ENCODE measurements at regions not wholly inside any gene's neighbourhood (a gene's known extent, or its start where the extent isn't known, plus 50 kb on each side); places are given as distances from the start of the nearest gene placed in this dataset.

DNA sequence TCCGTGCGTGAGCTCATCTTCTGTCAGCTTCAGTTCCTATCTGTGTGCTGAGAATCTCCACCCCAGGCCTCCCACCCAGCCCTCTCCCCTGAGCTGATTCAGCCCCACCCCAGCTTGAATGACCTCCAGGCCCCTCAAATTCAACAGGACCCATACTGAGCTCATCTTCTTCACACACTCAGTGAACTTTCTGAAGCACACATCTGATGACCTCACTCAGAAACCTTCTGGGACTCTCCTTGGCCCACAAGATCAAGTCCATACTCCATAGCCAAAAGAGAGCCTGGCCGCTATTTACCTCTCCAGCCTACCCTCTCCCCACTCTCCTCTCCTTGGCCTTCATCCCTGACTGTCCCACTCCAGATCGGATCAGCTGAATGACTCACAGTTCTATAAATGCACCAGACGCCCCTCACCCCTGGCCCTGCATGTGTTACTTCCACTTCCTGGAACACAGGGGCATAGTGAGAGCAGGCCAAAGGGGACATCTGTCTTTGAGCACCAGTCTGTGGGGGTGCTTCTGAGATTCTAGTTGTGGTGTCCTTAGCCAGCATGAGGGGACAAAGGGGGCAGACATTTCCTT is 62.5 kb downstream of the PJA1 start:
- H3K27me3 Mint-ChIP-seq: no peaks in the 10 kb centered on the region
- H3K4me1 Mint-ChIP-seq: no peaks in the 10 kb centered on the region
- H3K9me3 ChIP-seq (ENCODE audit: control insufficient read depth in 1 of 2, low read length in 2 of 2): no peaks in the 10 kb centered on the region
- no peaks in the 10 kb centered on the region for H3K36me3 ChIP-seq (ENCODE audit: insufficient read depth, low read length)
- no peak overlapping the region for H3K27ac ChIP-seq (ENCODE audit: low read depth, low read length)
- no peak overlapping the region for H3K4me3 ChIP-seq (ENCODE audit: low read length in 2 of 2)
- H3K36me3 Mint-ChIP-seq: no peaks in the 10 kb centered on the region
- H3K4me1 ChIP-seq (ENCODE audit: insufficient read depth, low read length): no peaks in the 10 kb centered on the region
- intact Hi-C loops (cut with micrococcal nuclease): no loop called here
- no peaks in the 10 kb centered on the region for H3K27me3 ChIP-seq (ENCODE audit: insufficient read depth, low read length)
- no peak overlapping the region for H3K4me3 Mint-ChIP-seq
- POLR2A ChIA-PET (ENCODE audit: partially characterized antibody): no interaction called here
- H3K27ac Mint-ChIP-seq: peak overlapping the region in 1 of 7 donors; percentile 2
- no peak for DNase-seq
- H3K9me3 Mint-ChIP-seq: no peaks in the 10 kb centered on the region
- CTCF ChIA-PET (ENCODE audit: partially characterized antibody): no interaction called here

DNA sequence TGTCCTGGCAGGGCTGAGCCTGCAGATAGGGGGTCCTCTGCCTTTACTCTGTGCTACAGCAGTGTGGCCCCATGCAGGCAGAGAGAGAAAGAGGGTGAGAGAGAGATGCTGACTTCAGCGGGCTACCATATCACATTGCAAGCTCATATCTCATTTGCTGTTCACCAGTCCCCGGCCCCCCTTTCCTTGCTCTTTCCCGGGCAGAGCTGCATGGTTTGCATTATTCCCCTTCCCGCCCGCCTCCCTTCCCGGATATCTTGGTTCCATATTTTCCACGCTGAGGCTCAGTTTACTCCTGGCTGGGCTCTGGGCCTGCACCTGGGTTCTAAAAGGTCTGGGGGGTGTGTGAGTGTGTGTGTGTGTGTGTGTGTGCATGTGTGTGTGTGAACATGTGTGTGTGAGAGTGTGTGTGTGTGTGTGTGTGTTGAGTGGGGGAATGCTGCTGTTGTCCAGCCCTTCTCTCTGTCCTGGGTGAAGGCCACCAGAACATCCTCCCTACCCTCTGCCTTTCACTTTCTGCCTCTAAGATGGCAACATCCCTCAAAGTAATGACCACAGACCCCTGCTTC is 63.5 kb downstream of the PJA1 start:
- Histone ChIP-seq H3K4me1 (ENCODE audit: insufficient read depth, low read length) (no peaks in the 10 kb centered on the region), H3K27me3 (ENCODE audit: insufficient read depth, low read length) (no peaks in the 10 kb centered on the region), H3K27ac (ENCODE audit: low read depth, low read length) (no peak overlapping the region), H3K9me3 (ENCODE audit: control insufficient read depth in 1 of 2, low read length in 2 of 2) (no peaks in the 10 kb centered on the region), H3K36me3 (ENCODE audit: insufficient read depth, low read length) (no peaks in the 10 kb centered on the region), H3K4me3 (ENCODE audit: low read length in 2 of 2) (no peak overlapping the region)
- no peaks in the 10 kb centered on the region for H3K9me3 Mint-ChIP-seq
- H3K27me3 Mint-ChIP-seq: no peaks in the 10 kb centered on the region
- ChIA-PET CTCF (ENCODE audit: partially characterized antibody) (no interaction called here), POLR2A (ENCODE audit: partially characterized antibody) (no interaction called here)
- intact Hi-C loops (cut with micrococcal nuclease): no loop called here
- H3K4me3 Mint-ChIP-seq: no peak overlapping the region
- no peaks in the 10 kb centered on the region for H3K4me1 Mint-ChIP-seq
- H3K27ac Mint-ChIP-seq: no peak overlapping the region
- no peaks in the 10 kb centered on the region for H3K36me3 Mint-ChIP-seq
- no peak for DNase-seq

DNA sequence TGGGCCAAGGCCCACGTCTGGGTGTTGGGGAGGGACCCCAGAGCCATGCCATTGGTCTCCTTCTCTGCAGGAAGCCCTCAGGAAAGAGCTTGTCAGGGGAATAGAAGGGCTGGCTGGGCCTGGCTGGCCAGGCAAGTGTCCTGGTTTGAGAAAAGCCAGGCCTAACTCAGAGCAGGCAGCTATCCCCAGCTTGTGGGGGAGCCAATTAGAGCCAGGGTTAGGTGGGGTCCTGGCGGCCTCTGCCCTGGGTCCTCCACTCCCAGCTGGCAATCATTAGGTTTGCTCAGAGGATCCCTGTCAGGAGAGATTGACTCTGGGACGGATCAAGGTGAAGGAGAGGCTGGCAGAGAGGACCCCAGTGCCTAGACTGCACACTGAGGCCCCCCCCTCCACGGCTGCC is 64.8 kb downstream of the PJA1 start:
- Histone ChIP-seq H3K27ac (ENCODE audit: low read depth, low read length) (no peak overlapping the region), H3K4me3 (ENCODE audit: low read length in 2 of 2) (no peak overlapping the region), H3K4me1 (ENCODE audit: insufficient read depth, low read length) (no peaks in the 10 kb centered on the region), H3K9me3 (ENCODE audit: control insufficient read depth in 1 of 2, low read length in 2 of 2) (no peaks in the 10 kb centered on the region), H3K27me3 (ENCODE audit: insufficient read depth, low read length) (no peaks in the 10 kb centered on the region), H3K36me3 (ENCODE audit: insufficient read depth, low read length) (no peaks in the 10 kb centered on the region)
- Mint-ChIP-seq H3K36me3 (no peaks in the 10 kb centered on the region), H3K27me3 (no peaks in the 10 kb centered on the region), H3K4me3 (no peak overlapping the region), H3K27ac (no peak overlapping the region), H3K4me1 (no peaks in the 10 kb centered on the region), H3K9me3 (no peaks in the 10 kb centered on the region)
- intact Hi-C loops (cut with micrococcal nuclease): no loop called here
- no peak for DNase-seq
- ChIA-PET POLR2A (ENCODE audit: partially characterized antibody) (no interaction called here), CTCF (ENCODE audit: partially characterized antibody) (interaction anchor here (1.3 kb wide), 1 partner anchor 122 kb away, joined by 3 read pairs; no protein-coding TSS in a partner anchor)

DNA sequence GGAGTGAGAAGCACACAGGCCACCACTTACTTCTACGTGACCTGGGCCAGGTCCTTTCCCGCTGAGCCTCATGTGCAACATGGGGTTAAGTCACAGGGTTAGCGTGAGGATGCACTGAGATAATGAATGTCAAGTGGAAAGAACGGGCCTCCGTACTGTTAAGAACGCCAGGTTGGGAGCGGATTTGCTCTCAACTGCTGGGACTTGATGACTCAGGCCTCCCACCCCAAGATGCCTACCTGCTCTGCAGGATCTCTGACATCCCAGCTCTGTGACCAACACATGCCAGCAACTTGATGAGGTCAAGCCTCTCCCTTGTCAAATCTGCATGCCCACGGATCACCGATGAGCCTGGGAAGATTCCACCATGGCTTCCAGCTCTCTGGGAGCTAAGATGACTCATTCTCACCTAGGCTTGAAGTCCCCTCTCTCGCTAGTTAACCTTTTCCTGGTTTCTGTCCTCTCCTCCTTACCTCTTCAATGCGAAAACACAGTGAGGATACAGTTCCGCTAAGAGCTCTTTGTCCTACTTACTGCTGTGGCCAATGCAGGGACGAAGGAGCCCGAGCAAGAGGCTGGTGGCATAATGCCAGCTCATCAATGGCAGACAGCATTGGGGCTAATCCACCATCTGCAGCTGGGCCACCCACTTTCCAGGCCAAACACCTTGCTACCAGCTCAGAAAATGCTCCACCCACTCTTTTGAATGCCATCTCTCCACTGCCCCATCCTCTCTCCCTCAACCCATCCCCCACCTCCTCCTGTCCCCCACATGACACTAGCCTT is 67.6 kb downstream of the PJA1 start:
- no peaks in the 10 kb centered on the region for H3K36me3 ChIP-seq (ENCODE audit: insufficient read depth, low read length)
- H3K4me1 Mint-ChIP-seq: no peaks in the 10 kb centered on the region
- H3K4me1 ChIP-seq (ENCODE audit: insufficient read depth, low read length): no peaks in the 10 kb centered on the region
- no peaks in the 10 kb centered on the region for H3K27me3 ChIP-seq (ENCODE audit: insufficient read depth, low read length)
- no peak for DNase-seq
- intact Hi-C loops (cut with micrococcal nuclease): no loop called here
- no peaks in the 10 kb centered on the region for H3K9me3 ChIP-seq (ENCODE audit: control insufficient read depth in 1 of 2, low read length in 2 of 2)
- no peaks in the 10 kb centered on the region for H3K36me3 Mint-ChIP-seq
- no peaks in the 10 kb centered on the region for H3K27me3 Mint-ChIP-seq
- ChIA-PET CTCF (ENCODE audit: partially characterized antibody) (no interaction called here), POLR2A (ENCODE audit: partially characterized antibody) (no interaction called here)
- no peak overlapping the region for H3K4me3 ChIP-seq (ENCODE audit: low read length in 2 of 2)
- no peak overlapping the region for H3K27ac ChIP-seq (ENCODE audit: low read depth, low read length)
- H3K4me3 Mint-ChIP-seq: no peak overlapping the region
- no peaks in the 10 kb centered on the region for H3K9me3 Mint-ChIP-seq
- no peak overlapping the region for H3K27ac Mint-ChIP-seq

- Histone ChIP-seq H3K27me3 (ENCODE audit: insufficient read depth, low read length) (no peaks in the 10 kb centered on the region), H3K4me3 (ENCODE audit: low read length in 2 of 2) (no peak overlapping the region), H3K27ac (ENCODE audit: low read depth, low read length) (no peak overlapping the region), H3K36me3 (ENCODE audit: insufficient read depth, low read length) (no peaks in the 10 kb centered on the region), H3K4me1 (ENCODE audit: insufficient read depth, low read length) (no peaks in the 10 kb centered on the region), H3K9me3 (ENCODE audit: control insufficient read depth in 1 of 2, low read length in 2 of 2) (no peaks in the 10 kb centered on the region)
- Mint-ChIP-seq H3K4me3 (no peak overlapping the region), H3K27me3 (no peaks in the 10 kb centered on the region), H3K4me1 (no peaks in the 10 kb centered on the region), H3K36me3 (no peaks in the 10 kb centered on the region), H3K9me3 (no peaks in the 10 kb centered on the region), H3K27ac (no peak overlapping the region)
- intact Hi-C loops (cut with micrococcal nuclease): no loop called here
- ChIA-PET CTCF (ENCODE audit: partially characterized antibody) (no interaction called here), POLR2A (ENCODE audit: partially characterized antibody) (no interaction called here)
- DNase-seq: no peak
These were observed 68.3 kb downstream of the PJA1 start for GRCh38 chrX:69096963-69097362.

DNA sequence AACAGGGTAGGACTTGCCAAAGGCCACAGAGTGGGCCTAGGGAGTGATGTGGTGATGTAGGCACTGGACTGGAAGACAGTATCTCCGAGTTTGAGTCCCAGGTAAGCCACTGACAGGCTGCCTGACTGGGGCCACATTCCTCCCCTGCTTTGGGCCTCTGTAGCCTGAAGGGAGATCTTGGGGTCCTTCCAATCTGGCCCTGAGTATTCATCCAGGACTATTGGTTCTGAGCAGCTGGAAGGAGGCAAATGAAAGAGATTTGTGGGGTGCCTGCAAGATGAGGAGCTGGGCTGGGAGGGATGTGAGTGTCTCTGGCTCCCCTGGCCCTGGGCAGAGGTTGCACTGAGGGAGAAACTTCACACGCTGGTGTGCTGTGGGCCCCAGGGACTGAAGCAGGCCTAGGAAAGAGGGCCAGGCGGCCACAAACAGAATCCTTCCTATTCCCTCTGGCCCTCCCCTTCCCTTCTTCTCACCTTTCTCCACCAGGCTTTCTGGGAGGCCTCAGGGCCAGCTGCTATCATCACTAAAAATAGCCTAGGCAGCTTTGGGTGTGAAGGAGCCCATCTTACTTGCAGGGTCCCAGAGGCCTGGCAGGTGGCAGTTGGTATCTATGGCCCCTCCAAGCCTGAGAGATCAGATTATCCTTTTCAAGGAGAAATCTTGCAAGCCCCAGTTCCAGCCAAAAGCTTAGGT is 70.1 kb downstream of the PJA1 start:
- Mint-ChIP-seq H3K36me3 (no peaks in the 10 kb centered on the region), H3K27ac (peak overlapping the region in 1 of 7 donors; percentile 10), H3K4me3 (no peak overlapping the region), H3K27me3 (no peaks in the 10 kb centered on the region), H3K9me3 (no peaks in the 10 kb centered on the region), H3K4me1 (no peaks in the 10 kb centered on the region)
- intact Hi-C loops (cut with micrococcal nuclease): no loop called here
- no peak for DNase-seq
- CTCF ChIA-PET (ENCODE audit: partially characterized antibody): interaction anchor here (0.6 to 1.2 kb wide), 2 partner anchors 127 to 1043 kb away, joined by 3 to 5 read pairs; no protein-coding TSS in a partner anchor
- POLR2A ChIA-PET (ENCODE audit: partially characterized antibody): no interaction called here
- Histone ChIP-seq H3K27me3 (ENCODE audit: insufficient read depth, low read length) (no peaks in the 10 kb centered on the region), H3K4me3 (ENCODE audit: low read length in 2 of 2) (no peak overlapping the region), H3K27ac (ENCODE audit: low read depth, low read length) (no peak overlapping the region), H3K9me3 (ENCODE audit: control insufficient read depth in 1 of 2, low read length in 2 of 2) (no peaks in the 10 kb centered on the region), H3K36me3 (ENCODE audit: insufficient read depth, low read length) (no peaks in the 10 kb centered on the region), H3K4me1 (ENCODE audit: insufficient read depth, low read length) (no peaks in the 10 kb centered on the region)

Data from CD4-positive, alpha-beta memory T cell (primary cell).